GM12878 (cell line): ENCODE measurements at regions not wholly inside any gene's neighbourhood (a gene's known extent, or its start where the extent isn't known, plus 50 kb on each side); places are given as distances from the start of the nearest gene placed in this dataset.

ENCODE experiments used
- ATAC-seq: fragments of 200-7000 bp; cut with Tn5 transposase; 3 replicates; pipeline ENCODE4 v1.9.1; 2020; ENCODE audit warnings: mild to moderate bottlenecking, moderate library complexity
- BruUV-seq: library from RNA; stranded (reverse); fragments of 400-500 nt; replicated peaks from 2 replicates; lab custom pipeline; 2021; lab: Mats Ljungman, UMichigan
- CTCF ChIA-PET: fragments of 300-600 bp; sonication (Branson Sonifier 250); formaldehyde crosslinking; extraction: SDS; loops from one replicate; lab custom pipeline; 2021; ENCODE audit warnings: inconsistent platforms; lab: Yijun Ruan, JAX
- POLR2A ChIA-PET: fragments of 350-600 bp; formaldehyde crosslinking; extraction: SDS; loops from one replicate; lab custom pipeline; 2021; ENCODE audit warnings: inconsistent platforms; lab: Charles Lee
- RAD21 ChIA-PET: fragments of 300-600 bp; sonication (Branson Sonifier 250); formaldehyde crosslinking; loops from one replicate; lab custom pipeline; 2023; ENCODE audit warnings: antibody characterized with exemption; ENCODE audit not compliant: unreplicated experiment; lab: Charles Lee
- SMC1A ChIA-PET: fragments of 300-600 bp; sonication (Branson Sonifier 250); formaldehyde crosslinking; loops from one replicate; lab custom pipeline; 2023; ENCODE audit not compliant: unreplicated experiment, uncharacterized antibody; lab: Charles Lee
- DNase-seq: peaks from one replicate; pipeline ENCODE4 v3.0.0-alpha.2; 2011; ENCODE audit warnings: low read depth, low spot score
- FAIRE-seq: peaks from 3 replicates; lab custom pipeline; 2011; peaks lifted over from hg19 to GRCh38; lab: Jason Lieb, UNC
- H2AFZ ChIP-seq: 2 replicates; pipeline ENCODE4 v1.6.0; 2011; ENCODE audit warnings: low read depth, low read length, control low read depth; ENCODE audit not compliant: control insufficient read depth
- H3K27ac ChIP-seq: 2 replicates; pipeline ENCODE4 v1.5.1; 2011; ENCODE audit warnings: control low read depth; ENCODE audit not compliant: control insufficient read depth, insufficient read depth
- H3K27me3 ChIP-seq, 2 experiments: replicated peaks in 1 of 2; 2 replicates each; pipeline versions ENCODE4 v1.6.0 to v1.6.1; 2011; ENCODE audit warnings: low read length in 1 of 2; ENCODE audit not compliant: control insufficient read depth in 2 of 2, insufficient read depth in 2 of 2
- H3K36me3 ChIP-seq, 2 experiments: 2 replicates each; pipeline ENCODE4 v1.5.1; 2011; ENCODE audit warnings: low read length in 1 of 2; ENCODE audit not compliant: control insufficient read depth in 2 of 2, insufficient read depth in 2 of 2
- H3K4me1 ChIP-seq: 2 replicates; pipeline ENCODE4 v1.6.1; 2011; ENCODE audit warnings: mild to moderate bottlenecking, low read length, moderate library complexity, mixed read lengths; ENCODE audit not compliant: control insufficient read depth, insufficient read depth
- H3K4me2 ChIP-seq: 2 replicates; pipeline ENCODE4 v1.6.0; 2011; ENCODE audit warnings: control low read depth; ENCODE audit not compliant: control insufficient read depth, insufficient read depth
- H3K4me3 ChIP-seq: fragments of 200-600 bp; sonication (generic); 2 replicates; pipeline ENCODE4 v1.5.1; 2016
- H3K79me2 ChIP-seq: 2 replicates; pipeline ENCODE4 v1.6.0; 2011; ENCODE audit warnings: low read length; ENCODE audit not compliant: control insufficient read depth, insufficient read depth
- H3K9ac ChIP-seq: 2 replicates; pipeline ENCODE4 v1.8.0; 2011; ENCODE audit warnings: low read length, control low read depth, mixed read lengths; ENCODE audit not compliant: control insufficient read depth, insufficient read depth
- H3K9me3 ChIP-seq: replicated peaks from 3 replicates; pipeline ENCODE4 v1.5.1; 2011; ENCODE audit warnings: mild to moderate bottlenecking, low read length; ENCODE audit not compliant: control insufficient read depth, insufficient read depth
- H4K20me1 ChIP-seq: 2 replicates; pipeline ENCODE4 v1.6.0; 2011; ENCODE audit not compliant: control insufficient read depth, insufficient read depth
- CHD1 ChIP-seq: IDR thresholded peaks from 2 replicates; pipeline ENCODE4 v1.6.1; 2012; ENCODE audit warnings: low read depth, low read length, improper control_type of control experiment
- DPF2 ChIP-seq: fragments of 450-650 bp; IDR thresholded peaks from 2 replicates; pipeline ENCODE4 v1.6.1; 2017; ENCODE audit warnings: mild to moderate bottlenecking
- EGR1 ChIP-seq, 2 experiments: IDR thresholded peaks; 1 replicate in 1 of 2; 2 replicates in 1 of 2; pipeline ENCODE4 v1.6.1; 2011 to 2012; ENCODE audit warnings: low read depth in 2 of 2, low read length in 2 of 2, borderline replicate concordance in 1 of 2, mild to moderate bottlenecking in 1 of 2, moderate library complexity in 1 of 2
- ETV6 ChIP-seq, 2 experiments: fragments of 450-650 bp in 1 of 2; IDR thresholded peaks in 1 of 2; conservative IDR thresholded peaks in 1 of 2; 2 replicates each; pipeline ENCODE4 v1.6.1; 2014; ENCODE audit warnings: antibody characterized with exemption in 1 of 2, borderline replicate concordance in 1 of 2, low read depth in 1 of 2, mild to moderate bottlenecking in 1 of 2, moderate library complexity in 1 of 2
- FOXK2 ChIP-seq: fragments of 450-650 bp; IDR thresholded peaks from 2 replicates; pipeline ENCODE4 v1.6.1; 2017; ENCODE audit warnings: mild to moderate bottlenecking, moderate library complexity
- HDAC6 ChIP-seq: fragments of 200-600 bp; sonication (generic); IDR thresholded peaks from one replicate; pipeline ENCODE4 v1.8.0; 2017; ENCODE audit warnings: antibody characterized with exemption; ENCODE audit not compliant: unreplicated experiment
- JUNB ChIP-seq: IDR thresholded peaks from 2 replicates; pipeline ENCODE4 v1.6.1; 2016; ENCODE audit warnings: antibody characterized with exemption, mild to moderate bottlenecking
- LARP7 ChIP-seq: fragments of 450-650 bp; IDR thresholded peaks from 2 replicates; pipeline ENCODE4 v1.6.1; 2017; ENCODE audit warnings: mild to moderate bottlenecking
- MYC ChIP-seq: IDR thresholded peaks from 2 replicates; pipeline ENCODE4 v1.6.1; 2011; ENCODE audit warnings: mild to moderate bottlenecking, low read length, moderate library complexity, inconsistent platforms; ENCODE audit not compliant: insufficient read depth, insufficient replicate concordance, insufficient read length, severe bottlenecking
- NFIC ChIP-seq: IDR thresholded peaks from 2 replicates; pipeline ENCODE4 v1.6.1; 2012; ENCODE audit warnings: low read depth, mild to moderate bottlenecking, inconsistent platforms, low read length, moderate library complexity
- RCOR1 ChIP-seq: conservative IDR thresholded peaks from 2 replicates; pipeline ENCODE4 v1.6.1; 2012; ENCODE audit warnings: low read depth, low read length, improper control_type of control experiment
- YBX1 ChIP-seq: fragments of 450-650 bp; IDR thresholded peaks from 2 replicates; pipeline ENCODE4 v1.6.1; 2016; ENCODE audit warnings: antibody characterized with exemption
- ZNF207 ChIP-seq: fragments of 450-650 bp; IDR thresholded peaks from 2 replicates; pipeline ENCODE4 v1.6.1; 2014; ENCODE audit warnings: antibody characterized with exemption, mild to moderate bottlenecking, borderline replicate concordance
- ZZZ3 ChIP-seq: IDR thresholded peaks from 2 replicates; pipeline ENCODE4 v1.6.1; 2011; ENCODE audit warnings: low read depth; ENCODE audit not compliant: control insufficient read depth, insufficient read length
- in situ Hi-C: fragments of 300-500 bp; cut with MboI; formaldehyde crosslinking; loops from 9 replicates; pipeline ENCODE4 v1.14.3; 2018; ENCODE audit warnings: mixed read lengths
- intact Hi-C: fragments of 100-400 bp; cut with micrococcal nuclease; formaldehyde crosslinking; loops from one replicate; pipeline ENCODE4 v1.14.2; 2022; ENCODE audit not compliant: unreplicated experiment
- TF ChIP-seq, protein P1 (sequence below): IDR thresholded peaks from 2 replicates; pipeline ENCODE4 v1.6.1; 2011; ENCODE audit warnings: borderline replicate concordance, low read depth, mild to moderate bottlenecking, moderate library complexity, mixed read lengths, low read length; ENCODE audit not compliant: insufficient read depth; ENCODE audit errors: extremely low read length
- TF ChIP-seq, protein P2 (sequence below): fragments of 450-650 bp; IDR thresholded peaks from 2 replicates; pipeline ENCODE4 v1.6.1; 2017; ENCODE audit warnings: mild to moderate bottlenecking, moderate library complexity
- TF ChIP-seq, protein P3 (sequence below): fragments of 450-650 bp; IDR thresholded peaks from 2 replicates; pipeline ENCODE4 v1.6.1; 2017; ENCODE audit warnings: mild to moderate bottlenecking

DNA sequence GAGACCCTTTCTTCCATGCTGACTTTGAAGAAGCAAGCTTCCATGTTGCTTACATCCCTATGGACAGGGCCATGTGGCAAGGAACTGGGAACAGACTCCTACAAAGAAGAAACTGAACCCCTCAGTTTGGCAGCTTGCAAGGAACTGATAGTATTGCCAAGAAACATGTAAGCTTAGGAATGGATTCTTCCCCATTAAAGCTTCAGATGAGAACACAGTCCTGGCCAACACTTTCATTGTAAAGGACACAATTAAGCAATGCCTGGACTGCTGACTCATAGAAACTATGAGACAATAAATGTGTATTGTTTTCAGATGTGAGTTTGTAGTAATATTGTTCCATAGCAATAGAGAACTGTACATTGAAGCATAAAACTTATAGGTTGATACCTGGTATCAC lies 82.4 kb downstream of the AASDHPPT start:
- Histone ChIP-seq H4K20me1 (no peaks in the 10 kb centered on the region), H3K9me3 (no peaks in the 10 kb centered on the region), H3K4me3 (no peak overlapping the region), H3K27ac (no peak overlapping the region), H3K27me3 (no peaks in the 10 kb centered on the region), H2AFZ (no peak overlapping the region), H3K79me2 (no peaks in the 10 kb centered on the region), H3K4me1 (no peaks in the 10 kb centered on the region), H3K9ac (no peak overlapping the region), H3K4me2 (no peak overlapping the region), H3K36me3 (no peaks in the 10 kb centered on the region)
- TF ChIP-seq, protein P1, sequence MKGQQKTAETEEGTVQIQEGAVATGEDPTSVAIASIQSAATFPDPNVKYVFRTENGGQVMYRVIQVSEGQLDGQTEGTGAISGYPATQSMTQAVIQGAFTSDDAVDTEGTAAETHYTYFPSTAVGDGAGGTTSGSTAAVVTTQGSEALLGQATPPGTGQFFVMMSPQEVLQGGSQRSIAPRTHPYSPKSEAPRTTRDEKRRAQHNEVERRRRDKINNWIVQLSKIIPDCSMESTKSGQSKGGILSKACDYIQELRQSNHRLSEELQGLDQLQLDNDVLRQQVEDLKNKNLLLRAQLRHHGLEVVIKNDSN: no peak
- TF ChIP-seq ETV6 (conservative IDR thresholded peaks at IDR 0.05 in 1 of 2, IDR thresholded peaks at IDR 0.05 in 1 of 2; ENCODE audit: borderline replicate concordance in 1 of 2, low read depth in 1 of 2): no peak
- TF ChIP-seq MYC: no peak
- no peak for TF ChIP-seq DPF2
- TF ChIP-seq JUNB: no peak
- no peak for TF ChIP-seq FOXK2
- no peak for TF ChIP-seq CHD1
- TF ChIP-seq, protein P2, sequence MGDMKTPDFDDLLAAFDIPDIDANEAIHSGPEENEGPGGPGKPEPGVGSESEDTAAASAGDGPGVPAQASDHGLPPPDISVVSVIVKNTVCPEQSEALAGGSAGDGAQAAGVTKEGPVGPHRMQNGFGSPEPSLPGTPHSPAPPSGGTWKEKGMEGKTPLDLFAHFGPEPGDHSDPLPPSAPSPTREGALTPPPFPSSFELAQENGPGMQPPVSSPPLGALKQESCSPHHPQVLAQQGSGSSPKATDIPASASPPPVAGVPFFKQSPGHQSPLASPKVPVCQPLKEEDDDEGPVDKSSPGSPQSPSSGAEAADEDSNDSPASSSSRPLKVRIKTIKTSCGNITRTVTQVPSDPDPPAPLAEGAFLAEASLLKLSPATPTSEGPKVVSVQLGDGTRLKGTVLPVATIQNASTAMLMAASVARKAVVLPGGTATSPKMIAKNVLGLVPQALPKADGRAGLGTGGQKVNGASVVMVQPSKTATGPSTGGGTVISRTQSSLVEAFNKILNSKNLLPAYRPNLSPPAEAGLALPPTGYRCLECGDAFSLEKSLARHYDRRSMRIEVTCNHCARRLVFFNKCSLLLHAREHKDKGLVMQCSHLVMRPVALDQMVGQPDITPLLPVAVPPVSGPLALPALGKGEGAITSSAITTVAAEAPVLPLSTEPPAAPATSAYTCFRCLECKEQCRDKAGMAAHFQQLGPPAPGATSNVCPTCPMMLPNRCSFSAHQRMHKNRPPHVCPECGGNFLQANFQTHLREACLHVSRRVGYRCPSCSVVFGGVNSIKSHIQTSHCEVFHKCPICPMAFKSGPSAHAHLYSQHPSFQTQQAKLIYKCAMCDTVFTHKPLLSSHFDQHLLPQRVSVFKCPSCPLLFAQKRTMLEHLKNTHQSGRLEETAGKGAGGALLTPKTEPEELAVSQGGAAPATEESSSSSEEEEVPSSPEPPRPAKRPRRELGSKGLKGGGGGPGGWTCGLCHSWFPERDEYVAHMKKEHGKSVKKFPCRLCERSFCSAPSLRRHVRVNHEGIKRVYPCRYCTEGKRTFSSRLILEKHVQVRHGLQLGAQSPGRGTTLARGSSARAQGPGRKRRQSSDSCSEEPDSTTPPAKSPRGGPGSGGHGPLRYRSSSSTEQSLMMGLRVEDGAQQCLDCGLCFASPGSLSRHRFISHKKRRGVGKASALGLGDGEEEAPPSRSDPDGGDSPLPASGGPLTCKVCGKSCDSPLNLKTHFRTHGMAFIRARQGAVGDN: no peak
- TF ChIP-seq ZNF207: no peak
- TF ChIP-seq HDAC6: no peak
- no peak for TF ChIP-seq NFIC
- TF ChIP-seq ZZZ3: no peak
- no peak for TF ChIP-seq LARP7
- no peak for TF ChIP-seq YBX1
- TF ChIP-seq, protein P3, sequence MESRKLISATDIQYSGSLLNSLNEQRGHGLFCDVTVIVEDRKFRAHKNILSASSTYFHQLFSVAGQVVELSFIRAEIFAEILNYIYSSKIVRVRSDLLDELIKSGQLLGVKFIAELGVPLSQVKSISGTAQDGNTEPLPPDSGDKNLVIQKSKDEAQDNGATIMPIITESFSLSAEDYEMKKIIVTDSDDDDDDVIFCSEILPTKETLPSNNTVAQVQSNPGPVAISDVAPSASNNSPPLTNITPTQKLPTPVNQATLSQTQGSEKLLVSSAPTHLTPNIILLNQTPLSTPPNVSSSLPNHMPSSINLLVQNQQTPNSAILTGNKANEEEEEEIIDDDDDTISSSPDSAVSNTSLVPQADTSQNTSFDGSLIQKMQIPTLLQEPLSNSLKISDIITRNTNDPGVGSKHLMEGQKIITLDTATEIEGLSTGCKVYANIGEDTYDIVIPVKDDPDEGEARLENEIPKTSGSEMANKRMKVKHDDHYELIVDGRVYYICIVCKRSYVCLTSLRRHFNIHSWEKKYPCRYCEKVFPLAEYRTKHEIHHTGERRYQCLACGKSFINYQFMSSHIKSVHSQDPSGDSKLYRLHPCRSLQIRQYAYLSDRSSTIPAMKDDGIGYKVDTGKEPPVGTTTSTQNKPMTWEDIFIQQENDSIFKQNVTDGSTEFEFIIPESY: no peak
- no peak for TF ChIP-seq RCOR1
- no peak for TF ChIP-seq EGR1 (IDR thresholded peaks at IDR 0.05; ENCODE audit: borderline replicate concordance in 1 of 2, low read depth in 2 of 2, low read length in 2 of 2)
- FAIRE-seq: no peak
- ChIA-PET CTCF (no interaction called here), RAD21 (no interaction called here), POLR2A (no interaction called here), SMC1A (no interaction called here)
- no TSS peak for BruUV-seq
- in situ Hi-C loops: loop anchor here (25.0 kb wide), 1 partner anchor 877 kb away; no protein-coding TSS in a partner anchor
- no peak for DNase-seq
- ATAC-seq: no peak
- intact Hi-C loops: loop anchor here (10.0 kb wide), 2 partner anchors 225 to 425 kb away; no protein-coding TSS in a partner anchor
